ENCODE measurements at regions not wholly inside any gene's neighbourhood (a gene's known extent, or its start where the extent isn't known, plus 50 kb on each side); places are given as distances from the start of the nearest gene placed in this dataset.

DNA sequence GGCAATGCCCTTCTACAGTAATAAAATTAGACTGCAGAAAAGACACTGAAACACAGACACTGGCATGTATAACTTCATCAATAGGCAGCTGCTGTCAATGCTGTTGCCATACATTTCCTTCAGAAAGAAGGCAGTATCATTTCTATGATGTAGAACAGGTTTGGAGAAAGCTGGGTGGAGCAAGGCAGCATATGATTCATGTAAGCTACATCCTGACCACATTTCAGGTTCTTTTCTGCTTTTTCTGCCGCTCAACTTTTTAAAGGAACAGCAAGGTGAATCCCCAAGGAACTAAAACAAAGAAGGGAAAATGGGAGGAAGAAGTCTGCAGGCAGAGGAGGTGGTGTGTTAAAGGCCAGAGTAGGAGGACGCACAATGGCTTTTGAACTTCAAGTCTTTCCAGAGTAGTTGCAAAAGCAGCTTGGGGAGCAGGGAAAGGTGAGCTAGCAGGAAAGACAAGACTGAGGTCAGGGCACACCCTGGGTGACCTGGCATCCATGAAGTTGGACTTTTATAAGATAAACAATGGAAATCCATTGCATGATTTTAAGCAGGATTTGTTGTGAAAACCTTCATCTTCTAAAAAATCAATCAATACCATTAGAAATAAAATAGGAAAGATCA, 142.1 kb downstream of the MED10 start:
- no peak for DNase-seq (ENCODE audit: low read depth, low spot score)

DNA sequence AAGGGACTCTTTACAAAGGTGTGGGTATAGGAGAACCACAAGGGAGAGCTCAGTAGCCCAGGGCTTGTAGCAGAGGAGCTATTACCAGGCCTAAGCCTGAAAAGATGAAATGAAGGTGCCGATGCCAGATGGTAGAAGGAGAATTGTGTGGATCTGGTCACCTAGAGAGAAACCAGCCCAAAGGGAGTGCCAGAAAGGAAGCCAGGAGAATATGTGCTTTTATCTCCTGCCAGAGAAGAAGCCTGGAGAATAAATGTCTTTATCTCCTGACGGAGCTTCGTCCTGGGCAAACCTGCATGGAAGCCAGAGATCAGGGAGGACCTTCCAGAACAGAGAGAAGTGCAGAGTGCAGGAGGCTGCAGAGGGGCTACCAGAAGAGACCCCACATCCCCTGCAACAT, 142.6 kb downstream of the MED10 start:
- DNase-seq (ENCODE audit: low read depth, low spot score), result no peak

GRCh38 chr5:6228257-6229250, 149.8 kb downstream of the MED10 start:
- no peak for DNase-seq (ENCODE audit: low read depth, low spot score)

DNA sequence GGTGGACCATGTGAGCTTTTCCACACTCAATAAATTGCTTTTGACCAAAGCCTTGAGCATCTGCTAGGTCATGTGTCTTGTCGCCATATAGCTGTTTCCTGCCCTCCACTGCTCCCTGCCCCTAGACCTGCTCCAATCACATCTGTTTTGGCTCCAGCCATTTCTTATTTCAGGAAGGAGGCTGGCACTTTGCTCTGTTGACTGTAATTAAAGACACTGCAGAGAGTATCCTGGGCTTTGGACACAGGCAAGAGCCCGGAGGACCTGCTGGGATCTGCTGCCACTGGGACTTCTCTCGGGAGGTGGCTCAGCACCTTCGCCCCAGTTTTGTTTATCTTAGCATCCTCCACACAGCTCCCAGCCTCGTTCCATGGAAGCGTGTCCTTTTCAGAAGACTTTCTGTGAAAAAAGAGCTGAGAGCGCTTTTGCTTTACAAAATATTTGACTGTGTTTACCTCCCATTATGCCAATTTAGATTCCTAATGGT, 153.2 kb downstream of the MED10 start:
- no peak for DNase-seq (ENCODE audit: low read depth, low spot score)

DNA sequence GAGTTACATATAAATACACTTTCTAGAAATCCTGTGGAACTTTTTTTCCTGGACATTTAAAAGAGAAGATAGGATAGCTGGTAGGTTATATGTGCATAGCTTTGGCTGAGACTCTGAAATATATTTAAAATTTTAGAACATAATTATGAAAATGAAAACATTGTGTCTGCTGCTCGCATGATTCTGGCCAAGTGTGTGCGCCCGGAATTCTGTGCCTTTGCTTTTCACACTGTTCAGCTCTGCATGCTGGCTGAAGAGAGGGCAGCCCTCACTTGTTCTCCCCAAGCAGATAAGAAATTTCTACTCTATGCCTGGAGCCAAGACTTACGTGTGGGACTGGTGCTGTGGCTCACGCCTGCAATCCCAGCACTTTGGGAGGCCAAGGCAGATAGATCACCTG, 153.9 kb downstream of the MED10 start:
- DNase-seq (ENCODE audit: low read depth, low spot score), result no peak

GRCh38 chr5:6222899-6223298, 155.4 kb downstream of the MED10 start:
- no peak for DNase-seq (ENCODE audit: low read depth, low spot score)

DNA sequence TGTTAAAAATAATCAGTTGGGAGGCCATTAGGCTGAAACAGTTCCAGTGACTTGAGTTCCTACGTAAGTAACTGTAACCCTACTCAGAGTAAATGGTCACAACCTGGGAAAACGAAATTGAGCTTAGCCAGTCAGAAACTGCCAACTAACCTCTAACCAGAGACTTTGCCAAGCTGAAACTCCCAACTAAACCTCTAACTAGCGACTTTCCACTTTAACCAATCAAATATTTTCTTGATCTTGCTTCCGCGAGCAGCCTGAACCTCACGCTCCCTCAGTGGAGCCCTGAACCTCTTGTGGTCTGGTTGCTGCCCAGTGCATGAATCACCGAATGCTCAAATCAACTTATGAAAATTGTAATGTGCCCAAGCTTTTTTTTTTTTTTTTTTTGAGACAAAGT, 156.2 kb downstream of the MED10 start:
- no peak for DNase-seq (ENCODE audit: low read depth, low spot score)

DNA sequence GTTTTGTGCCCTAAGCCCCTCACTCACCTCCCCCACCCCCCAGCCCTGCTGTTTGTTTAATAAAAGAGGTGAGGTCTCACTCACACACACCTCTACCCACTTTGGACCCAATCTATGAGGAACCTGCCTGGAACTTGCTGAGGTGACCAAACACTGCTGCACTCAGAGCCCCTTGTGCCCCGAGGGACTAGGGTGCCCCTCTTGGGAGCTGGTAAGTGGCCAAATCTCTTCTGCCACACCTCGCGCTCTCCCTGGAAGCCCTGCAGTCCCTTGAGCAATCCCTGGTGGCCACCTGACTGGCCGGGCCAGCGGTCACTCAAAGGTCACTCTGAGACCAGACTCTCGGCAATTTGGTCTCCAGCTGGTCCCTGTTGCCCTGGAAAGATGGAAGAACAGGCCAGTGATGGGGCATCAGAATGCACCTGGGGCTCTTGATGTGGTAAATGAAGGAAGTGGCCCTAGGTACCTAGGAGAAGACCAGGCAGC, 157.2 kb downstream of the MED10 start:
- DNase-seq (ENCODE audit: low read depth, low spot score), result no peak

DNA sequence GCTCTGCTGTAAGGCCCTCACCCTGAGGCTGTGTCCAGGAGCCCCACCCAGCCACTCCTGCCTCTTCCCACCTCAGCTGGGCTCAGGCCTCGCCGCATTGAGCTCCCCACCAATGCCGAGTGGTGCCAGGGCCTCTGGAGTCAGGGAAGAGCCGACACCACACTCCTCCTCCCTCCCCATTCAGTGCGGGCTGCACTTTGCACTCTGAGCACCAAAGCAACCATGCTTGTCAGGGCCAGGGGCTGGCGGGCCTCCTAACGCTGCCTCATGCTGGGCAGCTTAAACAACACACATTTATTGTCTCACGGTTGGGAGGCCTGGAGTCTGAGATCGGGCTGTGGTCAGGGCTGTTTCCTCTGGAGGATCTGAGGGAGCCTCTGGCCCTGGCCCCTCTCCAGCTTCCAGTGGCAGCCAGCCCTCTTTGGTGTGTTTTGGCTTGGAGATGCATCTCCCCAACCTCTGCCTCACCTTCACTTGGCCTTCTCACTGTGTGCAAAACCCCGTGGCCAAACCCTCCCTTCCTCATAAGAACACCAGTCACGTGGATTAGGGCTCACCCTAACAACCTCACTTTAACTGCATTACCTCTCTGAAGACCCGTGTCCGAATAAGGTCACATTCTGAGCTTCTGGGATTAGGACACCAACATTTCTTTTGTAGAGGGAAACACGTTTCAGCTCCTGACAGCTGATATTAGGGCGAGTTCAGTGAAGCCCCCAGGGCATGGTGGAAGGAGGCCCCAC, 157.8 kb downstream of the MED10 start:
- DNase-seq (ENCODE audit: low read depth, low spot score), result peak; percentile 8

DNA sequence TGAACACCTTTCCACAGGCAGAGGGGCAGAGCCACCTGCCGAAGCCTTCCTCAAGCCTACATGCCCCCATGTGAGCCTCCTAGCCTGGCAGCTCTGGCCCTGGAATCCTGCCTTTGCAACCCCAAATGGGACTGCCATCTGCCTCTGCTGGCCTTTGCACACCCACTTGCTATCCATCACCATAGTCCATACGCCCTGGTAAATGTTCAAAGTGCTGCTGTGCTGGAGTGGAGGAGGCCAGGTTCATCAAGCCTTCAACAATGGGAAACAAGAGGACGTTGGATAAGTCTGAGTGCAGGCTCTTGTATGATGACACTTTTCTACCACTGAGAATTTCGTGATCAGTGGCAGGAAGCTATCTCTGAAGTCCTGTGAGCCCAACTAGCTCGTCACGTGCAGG, 159.8 kb downstream of the MED10 start:
- DNase-seq (ENCODE audit: low read depth, low spot score), result no peak

DNA sequence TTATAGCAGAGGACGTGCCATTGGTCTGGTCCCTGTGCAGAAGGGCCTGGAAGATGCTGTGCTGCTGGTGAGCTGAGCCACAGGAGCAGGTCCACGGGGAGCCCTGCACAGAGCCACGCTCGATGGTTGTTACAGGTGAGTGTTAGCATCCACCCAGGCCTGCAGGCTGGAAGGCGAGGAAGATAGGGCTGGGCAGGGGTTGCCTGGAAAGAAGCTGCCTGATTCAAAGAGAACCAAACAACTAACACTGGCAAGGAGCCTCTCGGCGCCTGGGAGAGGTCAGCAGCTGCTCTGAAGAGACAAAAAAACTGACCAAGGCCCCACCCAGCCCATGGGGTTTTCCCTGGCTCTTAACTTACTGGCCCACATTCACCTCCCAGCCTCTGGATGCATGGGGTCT, 160.2 kb downstream of the MED10 start:
- no peak for DNase-seq (ENCODE audit: low read depth, low spot score)

DNA sequence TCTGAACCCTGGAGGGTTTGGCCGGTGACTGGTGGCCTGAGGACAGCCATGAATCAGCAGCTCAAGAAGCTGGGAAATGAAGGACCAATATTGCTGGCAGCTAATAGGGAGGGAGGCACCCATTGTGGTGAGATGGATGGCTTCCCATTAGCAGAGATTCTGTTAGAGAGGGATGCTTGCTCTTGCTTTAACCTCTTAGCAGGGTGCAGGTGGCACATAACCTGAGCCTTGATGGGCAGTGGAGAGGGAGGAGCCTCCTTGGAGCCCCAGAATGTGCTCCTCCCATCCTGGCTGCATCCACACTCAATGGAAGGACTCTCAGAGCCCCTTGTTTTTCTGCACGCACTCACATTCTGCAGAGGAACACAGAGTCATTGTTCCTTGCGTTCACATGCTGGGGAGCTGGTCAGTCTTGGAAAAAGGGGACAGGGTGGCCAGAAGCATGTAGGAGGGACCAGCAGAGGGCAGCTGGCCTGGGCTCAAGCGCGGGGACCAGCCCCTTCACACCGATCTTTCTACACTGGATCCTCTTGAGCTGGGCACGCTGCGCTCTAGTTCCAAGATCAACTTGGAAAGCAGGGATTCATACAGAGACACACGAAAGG, 161.8 kb downstream of the MED10 start:
- DNase-seq (ENCODE audit: low read depth, low spot score), result no peak

DNA sequence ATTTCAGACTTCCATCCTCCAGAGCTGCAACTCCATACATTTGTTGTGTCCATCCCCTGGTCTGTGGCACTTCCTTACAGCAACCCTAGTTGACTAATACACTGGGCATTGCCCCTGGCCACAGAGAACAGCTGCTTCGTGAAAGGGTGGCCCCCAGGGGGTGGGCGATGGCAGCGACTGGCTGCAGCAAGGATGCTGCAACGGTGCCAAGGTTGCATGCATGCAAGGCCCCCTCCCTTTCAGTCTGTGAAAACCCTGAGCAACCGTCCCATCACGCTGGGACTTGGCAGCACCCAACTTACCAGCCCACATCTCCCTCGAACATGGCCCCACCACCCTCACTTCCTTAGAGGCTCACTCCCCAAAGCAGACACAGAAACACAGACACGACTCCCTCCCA, 162.5 kb downstream of the MED10 start:
- no peak for DNase-seq (ENCODE audit: low read depth, low spot score)

- DNase-seq (ENCODE audit: low read depth, low spot score), result no peak
Observed at GRCh38 chr5:6212244-6212643, 166.1 kb downstream of the MED10 start.

DNA sequence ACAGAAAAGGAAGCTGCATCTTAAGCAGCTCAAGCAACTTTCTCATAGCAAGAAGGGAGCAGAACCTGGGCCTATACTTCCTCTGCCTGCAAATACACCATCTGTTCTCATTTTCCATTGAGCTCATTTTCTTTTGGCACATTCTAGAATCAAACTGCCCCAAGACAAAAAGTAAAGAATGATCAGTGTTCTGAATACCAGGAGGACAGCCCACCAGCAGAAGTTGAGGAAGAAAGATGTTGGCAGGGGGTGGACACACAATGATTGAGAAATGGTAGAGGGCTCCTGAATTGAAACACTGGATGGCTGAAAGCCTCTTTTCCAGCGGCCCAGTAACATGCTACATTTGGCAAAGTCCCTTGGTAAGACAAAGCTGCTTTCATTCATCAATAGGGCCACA, 171.8 kb downstream of the MED10 start:
- DNase-seq (ENCODE audit: low read depth, low spot score), result no peak

GRCh38 chr5:6202968-6203365, 175.4 kb downstream of the MED10 start:
- no peak for DNase-seq (ENCODE audit: low read depth, low spot score)

DNA sequence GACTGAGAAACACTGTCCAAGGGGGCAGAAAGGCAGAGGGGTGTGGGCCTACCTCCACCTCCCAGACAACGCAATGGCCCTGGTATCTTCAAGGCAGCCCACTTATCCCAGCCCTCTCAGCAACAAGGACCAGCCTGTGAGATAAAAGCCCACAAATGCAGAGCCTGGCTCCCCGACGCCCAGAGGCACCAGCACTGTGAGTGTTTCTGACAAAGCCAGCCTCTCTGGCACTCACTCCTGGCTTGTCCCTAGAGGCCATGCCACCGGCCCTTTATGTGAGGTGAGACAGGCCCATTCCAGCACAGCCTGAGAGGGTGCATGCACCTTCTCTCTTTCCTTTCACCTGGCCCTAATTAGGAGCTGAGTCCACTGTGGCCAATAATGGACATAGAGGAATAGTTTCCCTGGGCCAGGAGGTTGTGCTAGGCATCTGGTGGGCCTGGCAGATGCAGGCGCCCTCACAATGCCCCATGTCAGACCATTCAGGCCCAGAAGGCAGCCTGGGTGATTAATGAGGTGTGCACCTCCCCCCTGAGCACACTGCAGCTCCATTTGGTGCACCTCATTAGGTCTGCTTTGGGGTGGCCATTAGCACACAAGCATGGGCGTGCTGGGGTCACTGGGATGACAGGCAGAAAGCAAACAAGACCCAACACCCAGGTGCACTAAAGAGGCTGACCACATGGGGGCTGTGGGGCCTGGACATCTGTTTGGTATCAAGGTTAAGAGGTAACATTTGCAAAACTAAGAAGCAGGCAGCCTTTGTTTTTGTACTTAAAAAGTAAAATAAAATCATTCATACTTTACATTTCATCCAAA, 176.0 kb downstream of the MED10 start:
- DNase-seq (ENCODE audit: low read depth, low spot score), result peak; percentile 5

DNA sequence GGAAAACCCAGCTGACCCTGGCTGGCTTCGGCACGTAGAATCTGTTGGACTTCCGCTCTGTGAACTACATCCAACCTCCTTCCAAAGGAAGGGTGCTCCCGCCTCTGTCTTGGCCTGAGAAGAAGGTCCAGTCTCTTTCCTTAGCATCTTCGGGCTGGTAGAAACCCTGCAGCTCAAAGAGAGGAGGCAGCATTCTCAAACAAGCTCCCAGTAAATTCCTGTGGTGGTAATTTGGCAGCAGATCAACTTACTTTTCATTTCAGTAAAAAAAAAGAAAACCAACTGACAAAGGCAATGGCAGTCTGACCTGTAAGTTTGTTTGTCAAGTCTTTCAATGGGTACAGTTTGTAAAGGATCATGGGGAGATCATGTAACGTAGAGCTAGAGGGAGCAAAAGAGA, 176.7 kb downstream of the MED10 start:
- peak; percentile 85 for DNase-seq (ENCODE audit: low read depth, low spot score)

DNA sequence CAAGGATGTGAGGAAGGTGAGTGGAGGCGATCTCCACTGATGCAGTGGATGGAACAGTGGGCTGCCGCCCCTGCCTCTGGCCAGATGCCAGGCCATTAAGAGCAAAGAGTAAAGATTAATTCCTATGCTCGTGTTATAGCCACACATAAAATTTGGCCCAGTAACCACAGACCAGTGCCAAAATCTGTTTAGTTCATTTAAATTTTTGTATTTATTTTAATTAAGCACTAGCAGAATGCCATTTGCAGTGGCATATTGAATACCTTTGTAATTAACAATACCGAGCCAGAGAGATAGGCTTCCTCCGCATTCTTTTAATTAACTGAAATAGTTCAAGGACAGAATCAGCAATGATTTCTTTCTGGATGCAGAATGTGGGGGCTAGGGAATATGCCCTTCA, 179.8 kb downstream of the MED10 start:
- no peak for DNase-seq (ENCODE audit: low read depth, low spot score)

GRCh38 chr5:6197427-6197826, 180.9 kb downstream of the MED10 start:
- no peak for DNase-seq (ENCODE audit: low read depth, low spot score)
